ENCODE measurements at regions not wholly inside any gene's neighbourhood (a gene's known extent, or its start where the extent isn't known, plus 50 kb on each side); places are given as distances from the start of the nearest gene placed in this dataset.

DNA sequence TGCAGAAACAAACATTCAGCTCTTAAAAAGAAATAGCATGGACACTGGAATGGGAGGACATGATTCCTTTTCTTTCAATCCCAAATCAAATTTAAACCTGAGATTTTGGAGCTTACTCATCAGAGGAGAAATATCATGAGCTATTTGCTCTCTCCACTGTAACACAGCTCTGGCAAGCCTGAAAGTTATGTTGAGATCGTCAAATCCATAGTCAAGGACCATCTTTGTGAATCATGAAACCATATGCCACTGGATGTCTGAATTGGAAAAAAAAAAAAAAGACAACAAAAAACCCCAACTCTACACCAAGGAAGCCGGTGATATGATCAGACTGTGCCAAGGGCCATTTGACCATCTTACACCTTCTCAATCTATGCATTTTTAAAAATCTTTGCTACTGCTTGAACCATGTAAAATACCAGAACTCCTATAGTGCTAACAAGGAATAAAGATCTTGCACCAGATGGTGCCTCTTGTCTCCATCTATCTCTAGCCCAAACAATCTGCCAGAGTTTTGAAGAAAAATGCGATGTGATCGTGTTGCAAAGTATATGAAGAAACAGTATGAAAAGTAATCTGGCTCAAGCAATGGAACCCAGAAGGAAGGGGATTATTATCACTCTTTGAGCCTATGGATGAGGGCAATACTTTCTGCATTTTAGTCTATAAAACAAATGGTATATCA is 138.1 kb upstream of the MEF2C start:
- no peak overlapping the region for H3K4me3 ChIP-seq (ENCODE audit: insufficient read depth, low read depth, low read length)
- no TSS peak for BruUV-seq (replicated peaks)
- TF ChIP-seq, protein P1, sequence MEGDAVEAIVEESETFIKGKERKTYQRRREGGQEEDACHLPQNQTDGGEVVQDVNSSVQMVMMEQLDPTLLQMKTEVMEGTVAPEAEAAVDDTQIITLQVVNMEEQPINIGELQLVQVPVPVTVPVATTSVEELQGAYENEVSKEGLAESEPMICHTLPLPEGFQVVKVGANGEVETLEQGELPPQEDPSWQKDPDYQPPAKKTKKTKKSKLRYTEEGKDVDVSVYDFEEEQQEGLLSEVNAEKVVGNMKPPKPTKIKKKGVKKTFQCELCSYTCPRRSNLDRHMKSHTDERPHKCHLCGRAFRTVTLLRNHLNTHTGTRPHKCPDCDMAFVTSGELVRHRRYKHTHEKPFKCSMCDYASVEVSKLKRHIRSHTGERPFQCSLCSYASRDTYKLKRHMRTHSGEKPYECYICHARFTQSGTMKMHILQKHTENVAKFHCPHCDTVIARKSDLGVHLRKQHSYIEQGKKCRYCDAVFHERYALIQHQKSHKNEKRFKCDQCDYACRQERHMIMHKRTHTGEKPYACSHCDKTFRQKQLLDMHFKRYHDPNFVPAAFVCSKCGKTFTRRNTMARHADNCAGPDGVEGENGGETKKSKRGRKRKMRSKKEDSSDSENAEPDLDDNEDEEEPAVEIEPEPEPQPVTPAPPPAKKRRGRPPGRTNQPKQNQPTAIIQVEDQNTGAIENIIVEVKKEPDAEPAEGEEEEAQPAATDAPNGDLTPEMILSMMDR (conservative IDR thresholded peaks at IDR 0.05; ENCODE audit: low read depth, low read length) = no peak
- TF ChIP-seq RCOR1 (IDR thresholded peaks at IDR 0.05; ENCODE audit: insufficient replicate concordance, low read length) (no peak), RAD21 (IDR thresholded peaks at IDR 0.05; ENCODE audit: low read length) (no peak), NFE2L2 (IDR thresholded peaks at IDR 0.05; ENCODE audit: low read depth, low read length) (no peak), MXI1 (IDR thresholded peaks at IDR 0.05; ENCODE audit: borderline replicate concordance, low read depth, low read length) (no peak), RFX5 (IDR thresholded peaks at IDR 0.05; ENCODE audit: low read depth, low read length) (no peak), SMC3 (IDR thresholded peaks at IDR 0.05; ENCODE audit: low read depth, low read length) (no peak), FOS (IDR thresholded peaks at IDR 0.05; ENCODE audit: low read depth, low read length) (no peak), BHLHE40 (IDR thresholded peaks at IDR 0.05; ENCODE audit: low read depth, low read length) (no peak), MAFK (IDR thresholded peaks at IDR 0.05; ENCODE audit: low read depth, low read length) (no peak), MAZ (IDR thresholded peaks at IDR 0.05; ENCODE audit: borderline replicate concordance, low read depth, low read length) (no peak), CEBPB (IDR thresholded peaks at IDR 0.05; ENCODE audit: low read depth, low read length) (no peak), POLR2A (IDR thresholded peaks at IDR 0.05; ENCODE audit: low read depth, low read length) (no peak), CHD1 (IDR thresholded peaks at IDR 0.05; ENCODE audit: low read depth, low read length) (no peak)
- TF ChIP-seq, protein P2, sequence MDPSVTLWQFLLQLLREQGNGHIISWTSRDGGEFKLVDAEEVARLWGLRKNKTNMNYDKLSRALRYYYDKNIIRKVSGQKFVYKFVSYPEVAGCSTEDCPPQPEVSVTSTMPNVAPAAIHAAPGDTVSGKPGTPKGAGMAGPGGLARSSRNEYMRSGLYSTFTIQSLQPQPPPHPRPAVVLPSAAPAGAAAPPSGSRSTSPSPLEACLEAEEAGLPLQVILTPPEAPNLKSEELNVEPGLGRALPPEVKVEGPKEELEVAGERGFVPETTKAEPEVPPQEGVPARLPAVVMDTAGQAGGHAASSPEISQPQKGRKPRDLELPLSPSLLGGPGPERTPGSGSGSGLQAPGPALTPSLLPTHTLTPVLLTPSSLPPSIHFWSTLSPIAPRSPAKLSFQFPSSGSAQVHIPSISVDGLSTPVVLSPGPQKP (IDR thresholded peaks at IDR 0.05; ENCODE audit: borderline replicate concordance, low read depth, low read length) = no peak
- TF ChIP-seq, protein P3, sequence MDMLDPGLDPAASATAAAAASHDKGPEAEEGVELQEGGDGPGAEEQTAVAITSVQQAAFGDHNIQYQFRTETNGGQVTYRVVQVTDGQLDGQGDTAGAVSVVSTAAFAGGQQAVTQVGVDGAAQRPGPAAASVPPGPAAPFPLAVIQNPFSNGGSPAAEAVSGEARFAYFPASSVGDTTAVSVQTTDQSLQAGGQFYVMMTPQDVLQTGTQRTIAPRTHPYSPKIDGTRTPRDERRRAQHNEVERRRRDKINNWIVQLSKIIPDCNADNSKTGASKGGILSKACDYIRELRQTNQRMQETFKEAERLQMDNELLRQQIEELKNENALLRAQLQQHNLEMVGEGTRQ (IDR thresholded peaks at IDR 0.05; ENCODE audit: low read depth, low read length) = no peak
- no peak overlapping the region for H3K23ac ChIP-seq (ENCODE audit: low read depth, low read length)
- H3K56ac ChIP-seq (ENCODE audit: extremely low read depth, insufficient read depth, low read length) = no peak overlapping the region
- no peak overlapping the region for H3K14ac ChIP-seq (replicated peaks; ENCODE audit: low read depth, low read length)
- no peak overlapping the region for H4K8ac ChIP-seq (ENCODE audit: low read depth in 2 of 2, low read length in 2 of 2)
- CTCF ChIA-PET = interaction anchor here (0.6 kb wide), 1 partner anchor 10 kb away, joined by 3 read pairs; no protein-coding TSS in a partner anchor
- no peak for DNase-seq
- no peak overlapping the region for H2BK5ac ChIP-seq (ENCODE audit: low read depth, low read length, poor library complexity, severe bottlenecking)
- no peak overlapping the region for H2AK9ac ChIP-seq (replicated peaks; ENCODE audit: low read depth, low read length, poor library complexity)
- H3K36me3 ChIP-seq (ENCODE audit: control insufficient read depth, insufficient read depth, low read length) = no peaks in the 10 kb centered on the region
- H4K91ac ChIP-seq (ENCODE audit: insufficient read depth, low read depth, low read length) = no peak overlapping the region
- H2BK20ac ChIP-seq (ENCODE audit: low read depth, low read length) = no peak overlapping the region
- H3K9me1 ChIP-seq (ENCODE audit: insufficient read depth, low read length) = no peaks in the 10 kb centered on the region
- no peak overlapping the region for H3K4ac ChIP-seq (ENCODE audit: low read depth, low read length)
- intact Hi-C loops (cut with micrococcal nuclease) (no loop called here), in situ Hi-C loops (cut with MboI; ENCODE audit: low sequenced_read_pairs) (no loop called here), dilution Hi-C loops (cut with HindIII; ENCODE audit: low sequenced_read_pairs, unreplicated experiment) (no loop called here)
- no peak overlapping the region for H2AFZ ChIP-seq (replicated peaks; ENCODE audit: low read length, poor library complexity)
- POLR2A ChIA-PET (ENCODE audit: unreplicated experiment) = no interaction called here
- H3K18ac ChIP-seq (ENCODE audit: low read depth, low read length) = no peak overlapping the region
- no peak for ATAC-seq (ENCODE audit: low read depth)
- H3K79me1 ChIP-seq (ENCODE audit: low read depth in 1 of 2, low read length in 2 of 2) = no peaks in the 10 kb centered on the region
- H2BK15ac ChIP-seq (ENCODE audit: low read depth, low read length) = no peak overlapping the region
- H3K27me3 ChIP-seq (ENCODE audit: control insufficient read depth, insufficient read depth, low read length) = no peaks in the 10 kb centered on the region
- no peak overlapping the region for H4K5ac ChIP-seq (ENCODE audit: low read depth, low read length)
- H2BK120ac ChIP-seq (ENCODE audit: low read depth, low read length) = no peak overlapping the region
- H3K9me3 ChIP-seq (ENCODE audit: control insufficient read depth, insufficient read depth, low read length) = no peaks in the 10 kb centered on the region
- no peak overlapping the region for H3K9ac ChIP-seq (ENCODE audit: low read depth, low read length)
- H3K4me2 ChIP-seq (ENCODE audit: low read depth, low read length) = no peak overlapping the region
- no peak overlapping the region for H3K27ac ChIP-seq (ENCODE audit: insufficient read depth, low read length)
- no peak overlapping the region for H2AK5ac ChIP-seq (ENCODE audit: low read depth, low read length)
- no peaks in the 10 kb centered on the region for H3K4me1 ChIP-seq (ENCODE audit: control insufficient read depth, insufficient read depth, low read length)
- H4K20me1 ChIP-seq (ENCODE audit: insufficient read depth, low read length) = no peaks in the 10 kb centered on the region
- no CpG with 5 or more reads among the region's 4 CpGs for WGBS, 2 experiments (ENCODE audit: extremely low coverage in 2 of 2, insufficient read length in 1 of 2)
